ENCODE measurements at regions not wholly inside any gene's neighbourhood (a gene's known extent, or its start where the extent isn't known, plus 50 kb on each side); places are given as distances from the start of the nearest gene placed in this dataset.

- TF ChIP-seq ATF2 (IDR thresholded peaks at IDR 0.05; ENCODE audit: low read length) (no peak), FOXM1 (IDR thresholded peaks at IDR 0.05; ENCODE audit: low read depth, low read length) (no peak), ZBTB40 (IDR thresholded peaks at IDR 0.05; ENCODE audit: borderline replicate concordance) (no peak), JUNB (IDR thresholded peaks at IDR 0.05) (no peak), PBX3 (IDR thresholded peaks at IDR 0.05; ENCODE audit: insufficient replicate concordance, low read depth, low read length) (no peak), NR2C2 (IDR thresholded peaks at IDR 0.05; ENCODE audit: borderline replicate concordance, control insufficient read depth, insufficient read length, low read depth) (no peak), SP1 (IDR thresholded peaks at IDR 0.05; ENCODE audit: low read depth, low read length) (no peak), ZNF384 (IDR thresholded peaks at IDR 0.05; ENCODE audit: borderline replicate concordance, low read depth, low read length) (no peak), WRNIP1 (IDR thresholded peaks at IDR 0.05; ENCODE audit: borderline replicate concordance, low read depth, low read length) (no peak), ZNF687 (IDR thresholded peaks at IDR 0.05) (no peak)
These were observed 61.3 kb downstream of the NABP1 start (continued) for GRCh38 chr2:191739194-191739593.
